NB4 (cell line): ENCODE measurements at regions not wholly inside any gene's neighbourhood (a gene's known extent, or its start where the extent isn't known, plus 50 kb on each side); places are given as distances from the start of the nearest gene placed in this dataset.

Experiments
- DNase-seq: peaks from one replicate; pipeline ENCODE4 v3.0.0; 2010; ENCODE audit warnings: low read depth
- H3K4me3 ChIP-seq: one replicate; pipeline ENCODE4 v1.5.1; 2011; ENCODE audit warnings: mild to moderate bottlenecking, low read depth, low read length, moderate library complexity
- MYC ChIP-seq: IDR thresholded peaks from 2 replicates; pipeline ENCODE4 v1.6.1; 2011; ENCODE audit warnings: low read depth, low read length
- POLR2A ChIP-seq: IDR thresholded peaks from 2 replicates; pipeline ENCODE4 v1.6.1; 2011; ENCODE audit warnings: mild to moderate bottlenecking; ENCODE audit not compliant: insufficient read length; ENCODE audit errors: extremely low read depth
- TF ChIP-seq, protein P1 (sequence below): IDR thresholded peaks from 2 replicates; pipeline ENCODE4 v1.6.1; 2011; ENCODE audit warnings: low read depth, low read length
- TF ChIP-seq, protein P2 (sequence below): IDR thresholded peaks from one replicate; pipeline ENCODE4 v1.5.1; 2012; ENCODE audit warnings: low read depth, low read length

DNA sequence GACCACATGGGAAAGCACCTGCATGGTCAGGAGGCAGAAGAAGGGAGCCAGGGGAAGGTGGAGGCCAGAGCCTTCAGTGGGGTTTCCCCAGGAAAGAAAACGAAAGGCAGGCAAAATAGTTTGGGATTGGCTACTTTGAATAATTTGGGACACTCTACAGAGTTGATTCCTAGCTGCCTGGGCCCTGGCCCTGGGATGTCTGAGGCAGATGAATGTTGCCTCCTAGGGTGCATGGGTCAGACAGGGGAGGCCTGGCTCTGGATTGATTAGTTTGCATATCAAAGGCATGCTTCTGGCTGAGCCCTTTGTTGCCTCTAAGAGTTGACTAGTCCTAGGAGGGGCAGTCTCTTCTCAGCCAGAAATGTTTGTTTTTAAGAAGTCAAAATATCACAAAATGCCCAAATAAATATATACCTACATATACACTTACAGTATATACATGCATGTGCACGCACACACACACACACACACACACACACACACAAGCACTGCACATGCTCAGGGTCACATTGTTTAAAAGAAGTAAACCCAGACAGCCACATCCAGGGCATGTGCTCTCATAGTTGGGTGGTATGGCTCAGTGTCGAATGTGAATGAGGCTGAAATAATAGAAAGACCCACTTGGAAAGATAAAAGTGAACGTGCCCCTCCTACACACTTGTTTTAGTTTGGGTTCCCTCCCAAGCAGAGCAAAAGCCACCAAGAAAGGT, 184.2 kb downstream of the GPAM start:
- DNase-seq = no peak
- H3K4me3 ChIP-seq = no peak overlapping the region
- no peak for TF ChIP-seq MYC
- TF ChIP-seq, protein P1, sequence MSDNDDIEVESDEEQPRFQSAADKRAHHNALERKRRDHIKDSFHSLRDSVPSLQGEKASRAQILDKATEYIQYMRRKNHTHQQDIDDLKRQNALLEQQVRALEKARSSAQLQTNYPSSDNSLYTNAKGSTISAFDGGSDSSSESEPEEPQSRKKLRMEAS = no peak
- TF ChIP-seq, protein P2, sequence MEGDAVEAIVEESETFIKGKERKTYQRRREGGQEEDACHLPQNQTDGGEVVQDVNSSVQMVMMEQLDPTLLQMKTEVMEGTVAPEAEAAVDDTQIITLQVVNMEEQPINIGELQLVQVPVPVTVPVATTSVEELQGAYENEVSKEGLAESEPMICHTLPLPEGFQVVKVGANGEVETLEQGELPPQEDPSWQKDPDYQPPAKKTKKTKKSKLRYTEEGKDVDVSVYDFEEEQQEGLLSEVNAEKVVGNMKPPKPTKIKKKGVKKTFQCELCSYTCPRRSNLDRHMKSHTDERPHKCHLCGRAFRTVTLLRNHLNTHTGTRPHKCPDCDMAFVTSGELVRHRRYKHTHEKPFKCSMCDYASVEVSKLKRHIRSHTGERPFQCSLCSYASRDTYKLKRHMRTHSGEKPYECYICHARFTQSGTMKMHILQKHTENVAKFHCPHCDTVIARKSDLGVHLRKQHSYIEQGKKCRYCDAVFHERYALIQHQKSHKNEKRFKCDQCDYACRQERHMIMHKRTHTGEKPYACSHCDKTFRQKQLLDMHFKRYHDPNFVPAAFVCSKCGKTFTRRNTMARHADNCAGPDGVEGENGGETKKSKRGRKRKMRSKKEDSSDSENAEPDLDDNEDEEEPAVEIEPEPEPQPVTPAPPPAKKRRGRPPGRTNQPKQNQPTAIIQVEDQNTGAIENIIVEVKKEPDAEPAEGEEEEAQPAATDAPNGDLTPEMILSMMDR = no peak
- TF ChIP-seq POLR2A = no peak

DNA sequence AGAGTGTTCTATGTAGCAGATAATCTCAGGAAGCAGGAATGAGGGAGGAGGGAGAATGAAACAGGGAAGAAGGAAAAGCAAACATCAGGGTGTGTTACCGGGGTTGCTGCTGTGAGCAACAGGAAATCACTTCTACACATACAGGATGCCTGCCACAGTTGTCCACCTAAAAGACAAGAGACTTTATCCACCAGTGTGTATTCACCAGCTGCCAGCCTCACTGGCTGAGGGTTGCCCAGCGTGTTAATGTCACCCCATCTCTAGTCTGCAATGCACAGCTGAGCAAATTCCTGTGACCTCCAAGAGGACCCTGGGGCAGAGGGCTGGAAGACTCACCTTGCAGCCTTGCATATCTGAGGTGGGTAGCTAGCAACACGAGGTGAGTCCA, 183.7 kb downstream of the GPAM start:
- TF ChIP-seq POLR2A (no peak), MYC (no peak)
- TF ChIP-seq, protein P1 = no peak
- TF ChIP-seq, protein P2 = no peak
- H3K4me3 ChIP-seq = no peak overlapping the region
- DNase-seq = no peak

DNA sequence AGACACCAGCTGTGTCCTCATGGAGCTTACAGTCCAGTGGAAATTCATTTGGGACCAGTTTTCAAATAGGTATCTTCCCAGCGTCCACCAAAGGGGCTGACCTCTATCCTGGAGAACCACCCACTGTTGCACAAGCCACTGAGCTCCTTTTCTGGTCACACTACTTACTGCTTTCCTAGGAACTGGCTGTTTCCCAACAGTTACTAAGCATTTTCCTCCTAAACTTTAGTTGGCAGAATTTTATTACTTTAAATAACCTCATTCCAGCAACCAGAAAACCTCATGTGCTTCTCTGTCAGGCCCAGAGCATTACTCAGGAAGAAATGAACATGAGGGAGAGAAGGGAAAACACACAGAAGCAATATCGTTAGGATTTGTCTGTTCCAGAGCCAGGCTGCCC, 183.1 kb downstream of the GPAM start:
- TF ChIP-seq, protein P1 = no peak
- TF ChIP-seq POLR2A = no peak
- no peak for TF ChIP-seq MYC
- TF ChIP-seq, protein P2 = no peak
- DNase-seq = no peak
- no peak overlapping the region for H3K4me3 ChIP-seq

DNA sequence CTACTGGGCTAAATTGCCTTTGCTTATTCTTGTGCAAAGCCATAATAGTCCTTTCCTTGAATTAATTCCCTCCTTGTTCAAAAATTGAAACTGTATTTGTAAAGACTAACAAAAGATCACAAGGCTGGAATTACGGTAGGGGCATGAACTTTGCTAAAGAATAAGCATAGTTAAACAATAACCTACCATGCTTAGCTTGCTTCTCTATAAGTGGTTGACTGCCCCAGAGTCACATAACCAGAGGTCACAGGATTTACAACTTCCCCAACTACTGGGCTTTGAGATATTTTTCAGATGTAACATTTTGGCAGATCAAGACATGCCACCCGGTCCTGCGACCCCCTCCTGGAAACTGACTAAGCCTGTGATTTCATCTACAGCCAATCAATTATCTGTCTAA, 181.4 kb downstream of the GPAM start:
- H3K4me3 ChIP-seq = no peak overlapping the region
- DNase-seq = no peak
- TF ChIP-seq, protein P2 = no peak
- TF ChIP-seq POLR2A = no peak
- no peak for TF ChIP-seq MYC
- TF ChIP-seq, protein P1 = no peak

DNA sequence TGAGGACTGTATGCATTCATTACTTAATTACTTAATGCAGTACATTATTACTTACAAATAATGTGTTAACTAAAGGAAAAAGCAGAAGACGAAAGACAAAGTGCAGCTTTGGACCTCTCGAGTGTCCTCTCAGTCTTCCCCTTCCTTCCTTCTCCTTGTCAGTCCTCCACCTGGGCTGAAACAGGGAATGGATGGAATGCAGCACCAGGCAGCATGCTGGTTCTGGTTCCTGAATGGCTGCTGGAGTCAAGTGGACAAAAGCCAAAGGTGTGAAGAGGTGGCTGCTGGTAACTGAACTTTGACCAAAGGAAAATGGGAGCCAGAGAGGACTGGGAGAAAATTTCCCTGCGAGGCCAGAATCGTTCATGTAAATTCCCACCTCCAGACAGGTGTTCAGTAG, 179.5 kb downstream of the GPAM start:
- TF ChIP-seq, protein P2 = no peak
- TF ChIP-seq POLR2A (no peak), MYC (no peak)
- TF ChIP-seq, protein P1 = no peak
- no peak overlapping the region for H3K4me3 ChIP-seq
- DNase-seq = no peak
